ENCODE measurements at regions not wholly inside any gene's neighbourhood (a gene's known extent, or its start where the extent isn't known, plus 50 kb on each side); places are given as distances from the start of the nearest gene placed in this dataset.

- Histone ChIP-seq H3K4me3 (no peak overlapping the region), H3K79me2 (ENCODE audit: control insufficient read depth, insufficient read depth, low read length) (no peaks in the 10 kb centered on the region), H3K4me1 (ENCODE audit: control insufficient read depth, insufficient read depth, low read length) (no peaks in the 10 kb centered on the region), H3K27me3 (replicated peaks in 1 of 2; ENCODE audit: control insufficient read depth in 2 of 2, insufficient read depth in 2 of 2, low read length in 1 of 2) (no peaks in the 10 kb centered on the region), H3K27ac (ENCODE audit: control insufficient read depth, insufficient read depth) (no peak overlapping the region), H3K36me3 (ENCODE audit: control insufficient read depth in 2 of 2, insufficient read depth in 2 of 2, low read length in 1 of 2) (no peaks in the 10 kb centered on the region), H3K4me2 (ENCODE audit: control insufficient read depth, insufficient read depth) (no peak overlapping the region), H3K9me3 (replicated peaks; ENCODE audit: control insufficient read depth, insufficient read depth, low read length) (no peaks in the 10 kb centered on the region), H2AFZ (ENCODE audit: control insufficient read depth, low read depth, low read length) (no peak overlapping the region), H4K20me1 (ENCODE audit: control insufficient read depth, insufficient read depth) (no peaks in the 10 kb centered on the region), H3K9ac (ENCODE audit: control insufficient read depth, insufficient read depth, low read length) (no peak overlapping the region)
- in situ Hi-C loops (cut with MboI), result no loop called here
- ChIA-PET SMC1A (ENCODE audit: uncharacterized antibody, unreplicated experiment) (no interaction called here), POLR2A (no interaction called here), CTCF (interaction anchor here (0.6 kb wide), 1 partner anchor 427 kb away, joined by 4 read pairs; no protein-coding TSS in a partner anchor), RAD21 (ENCODE audit: unreplicated experiment) (no interaction called here)
- BruUV-seq (replicated peaks), result no TSS peak
- ATAC-seq (no peak), DNase-seq (ENCODE audit: low read depth, low spot score) (no peak), FAIRE-seq (no peak)
- intact Hi-C loops (cut with micrococcal nuclease; ENCODE audit: unreplicated experiment), result no loop called here
- WGBS (ENCODE audit: insufficient coverage, insufficient replicate concordance, low lambda C conversion rate, missing lambda C conversion rate), result 93% methylated on average over 3 of the region's 3 CpGs
- no peak for TF ChIP-seq MXI1 (IDR thresholded peaks at IDR 0.05; ENCODE audit: low read depth, low read length)
- no peak for TF ChIP-seq CREM (IDR thresholded peaks at IDR 0.05; ENCODE audit: low read depth)
- TF ChIP-seq SIX5 (IDR thresholded peaks at IDR 0.05; ENCODE audit: low read depth, low read length, severe bottlenecking), result no peak
- TF ChIP-seq CBX5 (IDR thresholded peaks at IDR 0.05; ENCODE audit: low read depth), result no peak
- no peak for TF ChIP-seq FOS (IDR thresholded peaks at IDR 0.05; ENCODE audit: borderline replicate concordance, extremely low read depth, insufficient read length)
- TF ChIP-seq IKZF2 (IDR thresholded peaks at IDR 0.05), result no peak
- no peak for TF ChIP-seq STAT1 (conservative IDR thresholded peaks at IDR 0.05)
- TF ChIP-seq SIN3A (IDR thresholded peaks at IDR 0.05; ENCODE audit: low read depth, low read length), result no peak
- no peak for TF ChIP-seq RUNX3 (IDR thresholded peaks at IDR 0.05; ENCODE audit: low read length)
- TF ChIP-seq CEBPZ (IDR thresholded peaks at IDR 0.05; ENCODE audit: low read depth, low read length), result no peak
- TF ChIP-seq ZNF687 (IDR thresholded peaks at IDR 0.05), result no peak
- TF ChIP-seq ATF3 (IDR thresholded peaks at IDR 0.05; ENCODE audit: borderline replicate concordance, extremely low read depth, low read depth, low read length), result no peak
- no peak for TF ChIP-seq EGR1 (IDR thresholded peaks at IDR 0.05; ENCODE audit: borderline replicate concordance in 1 of 2, low read depth in 2 of 2, low read length in 2 of 2)
- no peak for TF ChIP-seq REST (IDR thresholded peaks at IDR 0.05; ENCODE audit: low read depth, low read length)
Measured at GRCh38 chr12:59010941-59011340, 90.6 kb upstream of the LRIG3 start.

Measured in GM12878 (cell line).